ENCODE measurements at regions not wholly inside any gene's neighbourhood (a gene's known extent, or its start where the extent isn't known, plus 50 kb on each side); places are given as distances from the start of the nearest gene placed in this dataset.

DNA sequence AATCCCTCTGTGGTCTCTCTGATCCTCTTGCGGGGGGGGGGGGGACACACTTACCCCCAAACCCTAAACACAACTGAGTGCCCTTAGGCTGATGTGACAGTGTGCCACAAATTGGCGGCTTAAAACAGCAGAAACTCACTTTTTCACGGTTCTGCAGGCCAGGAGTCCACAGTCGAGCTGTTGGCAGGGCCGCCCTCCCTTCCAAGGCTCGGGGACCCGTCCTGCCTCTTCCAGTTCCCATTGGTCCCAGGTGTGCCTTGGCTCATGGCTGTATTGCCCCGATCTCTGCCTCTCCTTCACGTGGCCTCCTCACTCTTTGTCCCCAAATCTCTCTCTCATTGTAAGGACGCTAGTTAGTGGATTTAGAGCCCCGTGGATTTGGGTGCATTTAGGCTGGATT, 199.9 kb upstream of the CIBAR2 start:
- TF ChIP-seq, protein P1, sequence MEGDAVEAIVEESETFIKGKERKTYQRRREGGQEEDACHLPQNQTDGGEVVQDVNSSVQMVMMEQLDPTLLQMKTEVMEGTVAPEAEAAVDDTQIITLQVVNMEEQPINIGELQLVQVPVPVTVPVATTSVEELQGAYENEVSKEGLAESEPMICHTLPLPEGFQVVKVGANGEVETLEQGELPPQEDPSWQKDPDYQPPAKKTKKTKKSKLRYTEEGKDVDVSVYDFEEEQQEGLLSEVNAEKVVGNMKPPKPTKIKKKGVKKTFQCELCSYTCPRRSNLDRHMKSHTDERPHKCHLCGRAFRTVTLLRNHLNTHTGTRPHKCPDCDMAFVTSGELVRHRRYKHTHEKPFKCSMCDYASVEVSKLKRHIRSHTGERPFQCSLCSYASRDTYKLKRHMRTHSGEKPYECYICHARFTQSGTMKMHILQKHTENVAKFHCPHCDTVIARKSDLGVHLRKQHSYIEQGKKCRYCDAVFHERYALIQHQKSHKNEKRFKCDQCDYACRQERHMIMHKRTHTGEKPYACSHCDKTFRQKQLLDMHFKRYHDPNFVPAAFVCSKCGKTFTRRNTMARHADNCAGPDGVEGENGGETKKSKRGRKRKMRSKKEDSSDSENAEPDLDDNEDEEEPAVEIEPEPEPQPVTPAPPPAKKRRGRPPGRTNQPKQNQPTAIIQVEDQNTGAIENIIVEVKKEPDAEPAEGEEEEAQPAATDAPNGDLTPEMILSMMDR (IDR thresholded peaks at IDR 0.05): no peak
- no peak for TF ChIP-seq POLR2A (IDR thresholded peaks at IDR 0.05)

Measured in thyroid gland (tissue), 4 donors.